Activated gamma-delta T cell treated with anti-CD3 and anti-CD28 coated beads, Interleukin-2, amount 50 U/mL, for 16 hours (primary cell): ENCODE measurements at regions not wholly inside any gene's neighbourhood (a gene's known extent, or its start where the extent isn't known, plus 50 kb on each side); places are given as distances from the start of the nearest gene placed in this dataset.

Experiments
- DNase-seq: peaks from one replicate; pipeline ENCODE4 v3.0.0-alpha.2; 2020; ENCODE audit warnings: low read depth

GRCh38 chr6:170030821-170031471 lies 259.9 kb downstream of the DLL1 start:
- no peak for DNase-seq

GRCh38 chr6:170030284-170030815 lies 260.5 kb downstream of the DLL1 start:
- no peak for DNase-seq

- DNase-seq = no peak
Measured at GRCh38 chr6:170029416-170030283, 261.2 kb downstream of the DLL1 start.

GRCh38 chr6:170028629-170029345 lies 262.1 kb downstream of the DLL1 start:
- no peak for DNase-seq

- DNase-seq = no peak
Measured at GRCh38 chr6:170027647-170028043, 263.2 kb downstream of the DLL1 start.

- no peak for DNase-seq
Measured at GRCh38 chr6:170026751-170027646, 263.9 kb downstream of the DLL1 start.

- DNase-seq = no peak
Measured at GRCh38 chr6:170025935-170026750, 264.7 kb downstream of the DLL1 start.

GRCh38 chr6:170025341-170025911 lies 265.5 kb downstream of the DLL1 start:
- DNase-seq = no peak

GRCh38 chr6:170024940-170025339 lies 265.9 kb downstream of the DLL1 start:
- DNase-seq = no peak

- DNase-seq = no peak
Measured at GRCh38 chr6:170023620-170024521, 267.0 kb downstream of the DLL1 start.

- no peak for DNase-seq
Measured at GRCh38 chr6:170022827-170023619, 267.9 kb downstream of the DLL1 start.

GRCh38 chr6:170022291-170022722 lies 268.6 kb downstream of the DLL1 start:
- no peak for DNase-seq

GRCh38 chr6:170021579-170021978 lies 269.3 kb downstream of the DLL1 start:
- no peak for DNase-seq

- no peak for DNase-seq
Measured at GRCh38 chr6:170019818-170020583, 268.6 kb downstream of the ERMARD start.

GRCh38 chr6:170018936-170019817 lies 267.8 kb downstream of the ERMARD start:
- DNase-seq = no peak

GRCh38 chr6:170018422-170018935 lies 267.1 kb downstream of the ERMARD start:
- DNase-seq = no peak
